ENCODE measurements at regions not wholly inside any gene's neighbourhood (a gene's known extent, or its start where the extent isn't known, plus 50 kb on each side); places are given as distances from the start of the nearest gene placed in this dataset.

DNA sequence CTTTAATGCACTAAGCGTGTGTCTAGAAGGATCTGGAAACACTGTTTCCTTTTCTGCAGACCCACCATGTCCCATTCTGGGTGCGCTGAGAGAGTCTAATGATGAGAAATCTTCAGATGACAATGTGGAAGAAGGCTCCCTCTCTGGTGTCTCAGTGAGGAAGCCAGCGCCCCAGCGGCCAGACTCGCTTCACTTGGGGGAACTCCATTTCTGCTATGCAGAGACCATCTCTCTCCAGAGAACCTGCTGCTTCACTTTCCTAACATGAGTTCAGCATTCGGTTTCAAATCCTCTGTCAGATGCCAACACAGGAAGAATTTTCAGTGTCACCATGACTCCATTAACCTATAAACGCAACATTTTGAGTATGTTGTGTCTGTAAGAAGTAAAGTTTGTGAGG, 121.8 kb downstream of the SYF2 start:
- Histone ChIP-seq H3K27ac (peak overlapping the region in 3 of 8 donors; percentile 48 to 62 (median 53)), H3K9me3 (peaks cover 0 to 18% (median 13%) of the 10 kb centered on the region in 8 donors), H3K36me3 (no peaks in the 10 kb centered on the region), H3K27me3 (replicated peaks in 1 of 7) (peaks cover 0 to 16% (median 0%) of the 10 kb centered on the region in 7 donors), H3K4me1 (peaks cover 0 to 17% (median 0%) of the 10 kb centered on the region in 6 donors), H3K4me3 (no peak overlapping the region)
- 75 to 90% (median 79%) methylated on average over 7 of the region's 7 CpGs for WGBS, 5 donors
- intact Hi-C loops (cut with DNase I; ENCODE audit: low total_unique reads) = no loop called here
- TF ChIP-seq POLR2AphosphoS5 (IDR thresholded peaks at IDR 0.05) = no peak
- no peak for TF ChIP-seq POLR2A (IDR thresholded peaks at IDR 0.05)
- no peak for TF ChIP-seq CTCF (IDR thresholded peaks at IDR 0.05 in 8 of 11, conservative IDR thresholded peaks at IDR 0.05 in 3 of 11)
- no peak for DNase-seq

- H3K27ac ChIP-seq = peak overlapping the region in 5 of 8 donors; percentile 1 to 62 (median 48)
- H3K4me1 ChIP-seq = peaks cover 0 to 17% (median 0%) of the 10 kb centered on the region in 6 donors
- H3K27me3 ChIP-seq (replicated peaks in 1 of 7) = peaks cover 0 to 21% (median 0%) of the 10 kb centered on the region in 7 donors
- intact Hi-C loops (cut with DNase I; ENCODE audit: low total_unique reads) = no loop called here
- WGBS, 5 donors = 75 to 87% (median 83%) methylated on average over 5 of the region's 5 CpGs
- no peak overlapping the region for H3K4me3 ChIP-seq
- DNase-seq = no peak
- H3K9me3 ChIP-seq = peaks cover 0 to 18% (median 13%) of the 10 kb centered on the region in 8 donors
- no peak for TF ChIP-seq POLR2A (IDR thresholded peaks at IDR 0.05)
- no peak for TF ChIP-seq CTCF (IDR thresholded peaks at IDR 0.05 in 8 of 11, conservative IDR thresholded peaks at IDR 0.05 in 3 of 11)
- no peak for TF ChIP-seq POLR2AphosphoS5 (IDR thresholded peaks at IDR 0.05)
- H3K36me3 ChIP-seq = no peaks in the 10 kb centered on the region
Observed at GRCh38 chr1:25110036-25110435, 122.3 kb downstream of the SYF2 start.

GRCh38 chr1:25109531-25109951, 122.8 kb downstream of the SYF2 start:
- H3K9me3 ChIP-seq = peaks cover 0 to 18% (median 13%) of the 10 kb centered on the region in 8 donors

GRCh38 chr1:25107643-25108010, 124.7 kb downstream of the SYF2 start:
- intact Hi-C loops (cut with DNase I; ENCODE audit: low total_unique reads) = no loop called here
- Histone ChIP-seq H3K36me3 (no peaks in the 10 kb centered on the region), H3K4me1 (peaks cover 0 to 10% (median 0%) of the 10 kb centered on the region in 6 donors), H3K27ac (no peak overlapping the region), H3K27me3 (replicated peaks in 1 of 7) (peaks cover 0 to 32% (median 0%) of the 10 kb centered on the region in 7 donors), H3K4me3 (no peak overlapping the region), H3K9me3 (peaks cover 0 to 18% (median 13%) of the 10 kb centered on the region in 8 donors)
- 91 to 96% (median 93%) methylated on average over 9 of the region's 9 CpGs for WGBS, 5 donors
- TF ChIP-seq POLR2A (IDR thresholded peaks at IDR 0.05) (no peak), CTCF (IDR thresholded peaks at IDR 0.05 in 8 of 11, conservative IDR thresholded peaks at IDR 0.05 in 3 of 11) (no peak), POLR2AphosphoS5 (IDR thresholded peaks at IDR 0.05) (no peak)
- DNase-seq = no peak

More at GRCh38 chr1:25109531-25109951, 122.8 kb downstream of the SYF2 start:
- peak overlapping the region in 6 of 8 donors; percentile 1 to 62 (median 32) for H3K27ac ChIP-seq
- peaks cover 0 to 25% (median 0%) of the 10 kb centered on the region in 7 donors for H3K27me3 ChIP-seq (replicated peaks in 1 of 7)
- WGBS, 5 donors = 89 to 97% (median 94%) methylated on average over 2 of the region's 2 CpGs
- TF ChIP-seq POLR2AphosphoS5 (IDR thresholded peaks at IDR 0.05) (no peak), POLR2A (IDR thresholded peaks at IDR 0.05) (no peak), CTCF (IDR thresholded peaks at IDR 0.05 in 8 of 11, conservative IDR thresholded peaks at IDR 0.05 in 3 of 11) (no peak)
- intact Hi-C loops (cut with DNase I; ENCODE audit: low total_unique reads) = no loop called here
- H3K4me3 ChIP-seq = no peak overlapping the region
- DNase-seq = no peak
- no peaks in the 10 kb centered on the region for H3K36me3 ChIP-seq
- H3K4me1 ChIP-seq = peaks cover 0 to 18% (median 0%) of the 10 kb centered on the region in 6 donors

Measured in spleen (tissue), 11 donors.